Kidney epithelial cell (primary cell): ENCODE measurements at regions not wholly inside any gene's neighbourhood (a gene's known extent, or its start where the extent isn't known, plus 50 kb on each side); places are given as distances from the start of the nearest gene placed in this dataset.

Experiments used
- DNase-seq: peaks from one replicate; pipeline ENCODE4 v3.0.0-alpha.2; 2010; ENCODE audit warnings: low read depth
- H3K27me3 ChIP-seq: 2 replicates; pipeline ENCODE4 v1.6.0; 2011; ENCODE audit warnings: low read length; ENCODE audit not compliant: control insufficient read depth, insufficient read depth
- H3K36me3 ChIP-seq: 2 replicates; pipeline ENCODE4 v1.5.1; 2011; ENCODE audit warnings: low read length; ENCODE audit not compliant: control insufficient read depth, insufficient read depth
- H3K4me3 ChIP-seq: 2 replicates; pipeline ENCODE4 v1.5.1; 2011; ENCODE audit warnings: low read depth, mild to moderate bottlenecking, control low read depth, low read length
- CTCF ChIP-seq: IDR thresholded peaks from 2 replicates; pipeline ENCODE4 v1.5.1; 2011; ENCODE audit warnings: mild to moderate bottlenecking, moderate library complexity, low read length, control low read depth, inconsistent platforms; ENCODE audit not compliant: insufficient read depth, poor library complexity, severe bottlenecking

- Histone ChIP-seq H3K27me3 (no peaks in the 10 kb centered on the region), H3K36me3 (no peaks in the 10 kb centered on the region), H3K4me3 (no peak overlapping the region)
- DNase-seq: no peak
- no peak for TF ChIP-seq CTCF
Measured at GRCh38 chr12:29032446-29032845, 116.6 kb upstream of the FAR2 start.

- H3K4me3 ChIP-seq: no peak overlapping the region
- DNase-seq: no peak
- H3K27me3 ChIP-seq: no peaks in the 10 kb centered on the region
- TF ChIP-seq CTCF: no peak
- H3K36me3 ChIP-seq: no peaks in the 10 kb centered on the region
Measured at GRCh38 chr12:29033519-29033918, 115.6 kb upstream of the FAR2 start.

DNA sequence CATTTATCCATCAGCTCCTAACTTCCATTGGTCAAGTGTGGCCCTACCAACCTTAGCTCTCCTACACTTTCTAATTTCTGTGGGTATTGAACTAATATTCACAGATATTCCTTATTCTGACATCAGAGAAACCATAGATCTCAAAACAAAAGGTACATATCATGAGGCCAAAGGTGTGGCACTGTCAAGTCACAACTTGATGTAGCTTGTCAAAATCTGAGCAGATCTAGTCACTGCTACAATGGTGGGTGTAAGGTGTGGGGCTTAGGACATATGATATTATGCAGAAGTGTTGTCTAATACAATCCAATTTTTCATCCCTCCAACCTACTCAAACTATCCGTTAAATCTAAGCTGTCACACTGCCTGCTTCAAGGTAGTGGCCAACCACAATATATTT lies 114.0 kb upstream of the FAR2 start:
- Histone ChIP-seq H3K36me3 (no peaks in the 10 kb centered on the region), H3K4me3 (no peak overlapping the region), H3K27me3 (no peaks in the 10 kb centered on the region)
- no peak for DNase-seq
- TF ChIP-seq CTCF: no peak

DNA sequence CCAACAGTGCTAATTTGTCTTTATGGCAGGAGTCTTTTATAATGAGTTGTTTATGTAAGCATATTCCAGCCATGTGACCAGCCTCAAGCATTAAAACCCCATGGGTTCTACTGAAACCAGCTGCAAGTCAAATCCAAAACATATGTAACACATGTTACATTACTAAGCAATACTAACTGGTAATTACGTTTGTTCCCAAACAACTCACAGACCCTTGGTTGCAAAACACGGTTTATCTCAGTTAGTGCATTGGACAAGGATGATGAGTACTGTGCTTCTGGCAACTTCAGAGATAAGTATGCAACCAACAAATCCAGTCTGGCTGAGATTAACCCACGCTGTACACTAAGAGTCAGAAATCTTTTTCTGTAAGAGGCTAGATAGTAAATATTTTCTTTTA lies 110.1 kb upstream of the FAR2 start:
- no peaks in the 10 kb centered on the region for H3K27me3 ChIP-seq
- no peak for DNase-seq
- no peaks in the 10 kb centered on the region for H3K36me3 ChIP-seq
- TF ChIP-seq CTCF: no peak
- H3K4me3 ChIP-seq: no peak overlapping the region

DNA sequence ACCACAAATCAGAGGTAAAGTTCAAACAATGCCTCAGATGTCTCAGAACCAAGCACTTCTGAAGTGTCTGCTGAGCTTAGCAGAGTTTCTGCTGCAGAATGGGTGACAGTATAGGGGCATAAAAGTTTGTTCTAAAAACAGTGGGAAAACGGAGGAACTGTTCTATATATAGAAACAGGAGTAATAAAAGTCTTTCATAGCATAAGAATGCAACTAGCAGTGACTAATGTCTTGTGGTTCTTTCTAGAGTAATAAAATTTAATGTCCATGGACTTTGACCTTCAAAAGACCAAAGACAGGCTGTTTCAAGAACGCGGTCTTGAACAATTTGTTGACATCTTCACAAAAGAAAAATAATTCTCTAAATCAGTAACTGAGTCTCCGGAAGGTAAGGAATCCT lies 107.5 kb upstream of the FAR2 start:
- H3K36me3 ChIP-seq: no peaks in the 10 kb centered on the region
- TF ChIP-seq CTCF: no peak
- H3K4me3 ChIP-seq: no peak overlapping the region
- peak; percentile 78 for DNase-seq
- H3K27me3 ChIP-seq: no peaks in the 10 kb centered on the region

GRCh38 chr12:29043069-29043468 lies 106.0 kb upstream of the FAR2 start:
- Histone ChIP-seq H3K36me3 (no peaks in the 10 kb centered on the region), H3K27me3 (no peaks in the 10 kb centered on the region), H3K4me3 (no peak overlapping the region)
- no peak for TF ChIP-seq CTCF
- no peak for DNase-seq
